PC-9 (cell line): ENCODE measurements at regions not wholly inside any gene's neighbourhood (a gene's known extent, or its start where the extent isn't known, plus 50 kb on each side); places are given as distances from the start of the nearest gene placed in this dataset.

Experiments used
- BruUV-seq: library from RNA; stranded (reverse); fragments of 400-500 nt; replicated peaks from 2 replicates; lab custom pipeline; 2021; lab: Mats Ljungman, UMichigan
- CTCF ChIA-PET: fragments of 300-600 bp; sonication (Branson Sonifier 250); formaldehyde crosslinking; loops from one replicate; lab custom pipeline; 2022; ENCODE audit warnings: antibody characterized with exemption; lab: Charles Lee
- POLR2A ChIA-PET: fragments of 300-600 bp; sonication (Branson Sonifier 250); formaldehyde crosslinking; loops from one replicate; lab custom pipeline; 2022; ENCODE audit warnings: antibody characterized with exemption; ENCODE audit not compliant: unreplicated experiment; lab: Charles Lee
- DNase-seq, 2 experiments: peaks; one replicate each; pipeline versions ENCODE4 v3.0.0 to v3.0.0-alpha.2; 2015 to 2022; ENCODE audit warnings: mixed read lengths in 1 of 2
- H2AFZ ChIP-seq: fragments of 200-600 bp; sonication (generic); 2 replicates; pipeline ENCODE4 v1.8.1; 2017; ENCODE audit warnings: antibody characterized with exemption
- H3F3A ChIP-seq: fragments of 200-600 bp; sonication (generic); 2 replicates; pipeline ENCODE4 v1.8.1; 2017; ENCODE audit warnings: antibody characterized with exemption, mild to moderate bottlenecking, low read depth; ENCODE audit not compliant: insufficient read depth
- H3K27ac ChIP-seq: fragments of 200-600 bp; sonication (generic); 2 replicates; pipeline ENCODE4 v1.6.1; 2016; ENCODE audit warnings: mixed run types
- H3K27me3 ChIP-seq: fragments of 200-600 bp; sonication (generic); 2 replicates; pipeline ENCODE4 v1.6.1; 2016; ENCODE audit warnings: low read depth, mixed run types; ENCODE audit not compliant: insufficient read depth
- H3K36me3 ChIP-seq: fragments of 200-600 bp; sonication (generic); 2 replicates; pipeline ENCODE4 v1.6.1; 2016; ENCODE audit warnings: low read depth, mixed run types
- H3K4me1 ChIP-seq: fragments of 200-600 bp; sonication (generic); replicated peaks from 2 replicates; pipeline ENCODE4 v1.6.1; 2016; ENCODE audit warnings: mixed run types; ENCODE audit not compliant: insufficient read depth
- H3K4me2 ChIP-seq: fragments of 200-600 bp; sonication (generic); 2 replicates; pipeline ENCODE4 v1.6.1; 2017; ENCODE audit warnings: mixed run types
- H3K4me3 ChIP-seq: fragments of 200-600 bp; sonication (generic); 2 replicates; pipeline ENCODE4 v1.6.1; 2016; ENCODE audit warnings: mixed run types
- H3K79me2 ChIP-seq: fragments of 200-600 bp; sonication (generic); 2 replicates; pipeline ENCODE4 v1.6.1; 2017; ENCODE audit warnings: low read depth, mixed run types
- H3K9me2 ChIP-seq: fragments of 200-600 bp; sonication (generic); 2 replicates; pipeline ENCODE4 v1.8.1; 2017; ENCODE audit warnings: mild to moderate bottlenecking; ENCODE audit not compliant: insufficient read depth
- H3K9me3 ChIP-seq: fragments of 200-600 bp; sonication (generic); 2 replicates; pipeline ENCODE4 v1.8.1; 2016; ENCODE audit warnings: low read depth; ENCODE audit not compliant: insufficient read depth
- H4K20me1 ChIP-seq: fragments of 200-600 bp; sonication (generic); 2 replicates; pipeline ENCODE4 v1.8.1; 2017; ENCODE audit not compliant: insufficient read depth
- CTCF ChIP-seq: fragments of 200-600 bp; sonication (generic); conservative IDR thresholded peaks from 2 replicates; pipeline ENCODE4 v1.6.1; 2017; ENCODE audit warnings: mixed run types, antibody characterized with exemption, mild to moderate bottlenecking, moderate library complexity
- EZH2 ChIP-seq: fragments of 200-600 bp; sonication (generic); IDR thresholded peaks from 2 replicates; pipeline ENCODE4 v1.8.0; 2017; ENCODE audit warnings: antibody characterized with exemption, low read depth
- intact Hi-C: fragments of 100-400 bp; cut with micrococcal nuclease; formaldehyde crosslinking; loops from one replicate; pipeline ENCODE4 v1.10.0; 2022; ENCODE audit not compliant: unreplicated experiment

- no peak for DNase-seq
- Histone ChIP-seq H2AFZ (peak overlapping the region; percentile 33; the same call in 1 of the 2 replicates), H3K9me3 (no peaks in the 10 kb centered on the region), H3K4me1 (no peaks in the 10 kb centered on the region), H3F3A (no peaks in the 10 kb centered on the region), H3K4me3 (no peak overlapping the region), H3K4me2 (no peak overlapping the region), H3K79me2 (no peaks in the 10 kb centered on the region), H3K36me3 (no peaks in the 10 kb centered on the region), H3K27ac (no peak overlapping the region), H4K20me1 (no peaks in the 10 kb centered on the region), H3K9me2 (peaks cover 3% of the 10 kb centered on the region; the same call in 1 of the 2 replicates), H3K27me3 (no peaks in the 10 kb centered on the region)
- intact Hi-C loops = no loop called here
- no TSS peak for BruUV-seq
- ChIA-PET POLR2A (interaction anchor here (0.5 kb wide), 1 partner anchor 1299 kb away, joined by 8 read pairs; no protein-coding TSS in a partner anchor), CTCF (no interaction called here)
- no peak for TF ChIP-seq EZH2
- no peak for TF ChIP-seq CTCF
These were observed 100.6 kb downstream of the GTPBP8 start for GRCh38 chr3:113091417-113091816.

GRCh38 chr3:113092746-113093145 lies 102.0 kb downstream of the GTPBP8 start:
- Histone ChIP-seq H3K36me3 (no peaks in the 10 kb centered on the region), H3K27ac (no peak overlapping the region), H3K4me2 (no peak overlapping the region), H3K27me3 (no peaks in the 10 kb centered on the region), H3K9me2 (peaks cover 3% of the 10 kb centered on the region; the same call in 1 of the 2 replicates), H3K9me3 (no peaks in the 10 kb centered on the region), H3K4me3 (no peak overlapping the region), H4K20me1 (no peaks in the 10 kb centered on the region), H3K4me1 (peaks cover 4% of the 10 kb centered on the region), H2AFZ (no peak overlapping the region), H3K79me2 (no peaks in the 10 kb centered on the region), H3F3A (no peaks in the 10 kb centered on the region)
- intact Hi-C loops = no loop called here
- no TSS peak for BruUV-seq
- no peak for TF ChIP-seq EZH2
- TF ChIP-seq CTCF = no peak
- ChIA-PET POLR2A (no interaction called here), CTCF (no interaction called here)
- DNase-seq = no peak

GRCh38 chr3:113094337-113095221 lies 103.8 kb downstream of the GTPBP8 start:
- DNase-seq = no peak
- no peaks in the 10 kb centered on the region for H4K20me1 ChIP-seq
- ChIA-PET POLR2A (no interaction called here), CTCF (no interaction called here)
- H3K4me3 ChIP-seq = no peak overlapping the region
- TF ChIP-seq EZH2 = no peak
- no peak for TF ChIP-seq CTCF
- H3K9me3 ChIP-seq = no peaks in the 10 kb centered on the region
- H3K27ac ChIP-seq = no peak overlapping the region
- intact Hi-C loops = no loop called here
- peaks cover 11% of the 10 kb centered on the region; the same call in 1 of the 2 replicates for H3F3A ChIP-seq
- peaks cover 19% of the 10 kb centered on the region for H3K4me1 ChIP-seq
- no peaks in the 10 kb centered on the region for H3K79me2 ChIP-seq
- no peaks in the 10 kb centered on the region for H3K27me3 ChIP-seq
- H3K36me3 ChIP-seq = no peaks in the 10 kb centered on the region
- no TSS peak for BruUV-seq
- no peak overlapping the region for H2AFZ ChIP-seq
- no peak overlapping the region for H3K4me2 ChIP-seq
- peaks cover 3% of the 10 kb centered on the region; the same call in 1 of the 2 replicates for H3K9me2 ChIP-seq
